ENCODE measurements at regions not wholly inside any gene's neighbourhood (a gene's known extent, or its start where the extent isn't known, plus 50 kb on each side); places are given as distances from the start of the nearest gene placed in this dataset.

DNA sequence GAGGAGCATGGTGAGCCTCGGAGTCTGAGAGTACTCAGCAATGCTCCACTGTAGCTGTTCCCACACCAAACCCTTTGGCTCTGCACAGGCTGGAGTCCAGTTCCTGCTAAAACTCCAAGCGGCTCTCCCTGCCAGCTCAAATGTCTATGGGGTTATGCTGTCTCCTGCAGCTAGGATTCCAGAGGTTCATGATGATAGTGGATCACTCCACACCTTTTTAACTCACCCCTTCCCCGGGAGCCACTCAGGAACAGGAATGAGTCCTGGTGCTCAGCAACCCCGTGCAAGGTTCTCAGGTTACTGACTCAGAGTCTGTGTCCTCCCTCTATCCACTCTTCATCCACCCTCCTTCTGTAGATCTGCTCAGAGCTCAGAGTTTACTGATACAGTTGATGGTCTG, 410.0 kb downstream of the CDH19 start:
- Histone ChIP-seq H2BK120ac (ENCODE audit: low read depth, low read length) (no peak overlapping the region), H4K8ac (ENCODE audit: low read depth, low read length) (no peak overlapping the region), H3K56ac (ENCODE audit: low read length) (no peak overlapping the region), H3K9ac (ENCODE audit: low read length) (no peak overlapping the region), H3K36me3 (ENCODE audit: control insufficient read depth, insufficient read depth, low read length) (no peaks in the 10 kb centered on the region), H3K18ac (ENCODE audit: low read length) (no peak overlapping the region), H3K4me3 (ENCODE audit: low read length) (no peak overlapping the region), H2AK5ac (ENCODE audit: low read length) (no peak overlapping the region), H4K5ac (ENCODE audit: low read length) (no peak overlapping the region), H3K4me1 (ENCODE audit: control insufficient read depth, low read depth, low read length) (no peaks in the 10 kb centered on the region), H3K23ac (ENCODE audit: low read length) (no peak overlapping the region), H2BK5ac (ENCODE audit: low read length) (no peak overlapping the region), H3K4ac (ENCODE audit: low read depth, low read length) (no peak overlapping the region), H3K79me1 (ENCODE audit: low read length) (no peaks in the 10 kb centered on the region), H3K79me2 (ENCODE audit: control insufficient read depth, insufficient read depth, low read length) (no peaks in the 10 kb centered on the region), H3K27ac (ENCODE audit: low read depth, low read length) (no peak overlapping the region), H3K4me2 (ENCODE audit: low read length) (no peak overlapping the region), H3K27me3 (ENCODE audit: insufficient read depth, low read length, poor library complexity) (no peaks in the 10 kb centered on the region), H2BK15ac (replicated peaks; ENCODE audit: low read depth) (no peak overlapping the region)
- no CpG with 5 or more reads among the region's 4 CpGs for WGBS (ENCODE audit: extremely low coverage, insufficient coverage, low lambda C conversion rate)
- peak; percentile 10 for DNase-seq

DNA sequence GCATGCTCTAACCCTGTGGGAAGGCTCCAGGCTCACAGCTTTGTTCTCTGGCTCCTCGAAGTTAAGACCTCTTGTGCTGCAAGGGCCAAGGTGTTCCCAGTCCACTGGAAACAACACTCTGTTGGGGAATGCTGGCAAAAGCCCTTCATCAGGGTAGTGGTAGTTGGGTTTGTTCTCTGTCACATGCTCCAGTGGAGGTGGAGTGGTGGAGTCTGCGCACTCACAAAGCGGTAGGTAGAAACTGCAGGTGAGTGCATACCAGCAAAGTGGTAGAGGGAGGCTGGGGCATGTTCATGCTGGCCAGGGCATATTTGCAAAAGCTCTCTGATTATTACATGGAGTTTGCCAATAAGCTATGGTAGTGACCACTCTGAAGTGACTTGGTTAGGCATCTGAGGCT, 410.5 kb downstream of the CDH19 start:
- DNase-seq: no peak
- Histone ChIP-seq H2BK15ac (replicated peaks; ENCODE audit: low read depth) (no peak overlapping the region), H3K79me2 (ENCODE audit: control insufficient read depth, insufficient read depth, low read length) (no peaks in the 10 kb centered on the region), H2AK5ac (ENCODE audit: low read length) (no peak overlapping the region), H3K4ac (ENCODE audit: low read depth, low read length) (no peak overlapping the region), H2BK5ac (ENCODE audit: low read length) (no peak overlapping the region), H3K27me3 (ENCODE audit: insufficient read depth, low read length, poor library complexity) (no peaks in the 10 kb centered on the region), H3K36me3 (ENCODE audit: control insufficient read depth, insufficient read depth, low read length) (no peaks in the 10 kb centered on the region), H3K4me3 (ENCODE audit: low read length) (no peak overlapping the region), H4K5ac (ENCODE audit: low read length) (no peak overlapping the region), H2BK120ac (ENCODE audit: low read depth, low read length) (no peak overlapping the region), H3K23ac (ENCODE audit: low read length) (no peak overlapping the region), H3K56ac (ENCODE audit: low read length) (no peak overlapping the region), H3K9ac (ENCODE audit: low read length) (no peak overlapping the region), H3K79me1 (ENCODE audit: low read length) (no peaks in the 10 kb centered on the region), H3K18ac (ENCODE audit: low read length) (no peak overlapping the region), H4K8ac (ENCODE audit: low read depth, low read length) (no peak overlapping the region), H3K4me1 (ENCODE audit: control insufficient read depth, low read depth, low read length) (no peaks in the 10 kb centered on the region), H3K27ac (ENCODE audit: low read depth, low read length) (no peak overlapping the region), H3K4me2 (ENCODE audit: low read length) (no peak overlapping the region)
- no CpG with 5 or more reads among the region's 3 CpGs for WGBS (ENCODE audit: extremely low coverage, insufficient coverage, low lambda C conversion rate)

DNA sequence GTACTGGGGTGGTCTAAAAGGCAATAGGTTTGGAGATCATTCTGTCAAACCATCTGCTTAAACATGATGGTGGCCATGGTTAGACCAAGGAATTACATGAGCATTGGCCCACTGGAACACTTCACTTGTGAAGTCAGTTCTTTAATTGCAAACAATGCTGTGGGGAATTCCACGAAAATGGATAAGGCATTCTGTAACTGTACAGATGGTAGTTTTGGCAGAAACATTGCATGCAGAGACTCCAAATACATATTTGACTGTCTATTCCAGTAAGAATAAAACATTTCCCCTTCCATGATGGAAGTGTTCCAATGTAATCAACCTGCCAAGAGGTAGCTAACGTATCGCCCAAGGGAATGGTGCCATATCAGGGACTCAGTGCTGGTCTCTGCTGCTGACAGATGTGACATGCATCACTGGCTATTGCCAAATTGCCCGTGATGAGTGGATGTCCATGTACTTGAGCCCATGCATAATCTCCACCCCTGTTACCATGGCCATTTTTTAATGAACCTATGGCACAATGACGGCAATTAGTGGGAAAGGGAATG, 417.9 kb downstream of the CDH7 start:
- H3K23ac ChIP-seq (ENCODE audit: low read length): no peak overlapping the region
- H3K56ac ChIP-seq (ENCODE audit: low read length): no peak overlapping the region
- H4K5ac ChIP-seq (ENCODE audit: low read length): no peak overlapping the region
- H3K79me2 ChIP-seq (ENCODE audit: control insufficient read depth, insufficient read depth, low read length): no peaks in the 10 kb centered on the region
- H3K9ac ChIP-seq (ENCODE audit: low read length): no peak overlapping the region
- H2BK5ac ChIP-seq (ENCODE audit: low read length): no peak overlapping the region
- no CpG with 5 or more reads among the region's 5 CpGs for WGBS (ENCODE audit: extremely low coverage, insufficient coverage, low lambda C conversion rate)
- H3K27ac ChIP-seq (ENCODE audit: low read depth, low read length): no peak overlapping the region
- no peak overlapping the region for H2AK5ac ChIP-seq (ENCODE audit: low read length)
- H3K4me2 ChIP-seq (ENCODE audit: low read length): no peak overlapping the region
- H3K18ac ChIP-seq (ENCODE audit: low read length): no peak overlapping the region
- no peak for DNase-seq
- H3K4me1 ChIP-seq (ENCODE audit: control insufficient read depth, low read depth, low read length): no peaks in the 10 kb centered on the region
- no peak overlapping the region for H3K4ac ChIP-seq (ENCODE audit: low read depth, low read length)
- H4K8ac ChIP-seq (ENCODE audit: low read depth, low read length): no peak overlapping the region
- no peak overlapping the region for H3K4me3 ChIP-seq (ENCODE audit: low read length)
- H2BK15ac ChIP-seq (replicated peaks; ENCODE audit: low read depth): no peak overlapping the region
- H3K27me3 ChIP-seq (ENCODE audit: insufficient read depth, low read length, poor library complexity): no peaks in the 10 kb centered on the region
- no peaks in the 10 kb centered on the region for H3K79me1 ChIP-seq (ENCODE audit: low read length)
- H2BK120ac ChIP-seq (ENCODE audit: low read depth, low read length): no peak overlapping the region
- H3K36me3 ChIP-seq (ENCODE audit: control insufficient read depth, insufficient read depth, low read length): no peaks in the 10 kb centered on the region

DNA sequence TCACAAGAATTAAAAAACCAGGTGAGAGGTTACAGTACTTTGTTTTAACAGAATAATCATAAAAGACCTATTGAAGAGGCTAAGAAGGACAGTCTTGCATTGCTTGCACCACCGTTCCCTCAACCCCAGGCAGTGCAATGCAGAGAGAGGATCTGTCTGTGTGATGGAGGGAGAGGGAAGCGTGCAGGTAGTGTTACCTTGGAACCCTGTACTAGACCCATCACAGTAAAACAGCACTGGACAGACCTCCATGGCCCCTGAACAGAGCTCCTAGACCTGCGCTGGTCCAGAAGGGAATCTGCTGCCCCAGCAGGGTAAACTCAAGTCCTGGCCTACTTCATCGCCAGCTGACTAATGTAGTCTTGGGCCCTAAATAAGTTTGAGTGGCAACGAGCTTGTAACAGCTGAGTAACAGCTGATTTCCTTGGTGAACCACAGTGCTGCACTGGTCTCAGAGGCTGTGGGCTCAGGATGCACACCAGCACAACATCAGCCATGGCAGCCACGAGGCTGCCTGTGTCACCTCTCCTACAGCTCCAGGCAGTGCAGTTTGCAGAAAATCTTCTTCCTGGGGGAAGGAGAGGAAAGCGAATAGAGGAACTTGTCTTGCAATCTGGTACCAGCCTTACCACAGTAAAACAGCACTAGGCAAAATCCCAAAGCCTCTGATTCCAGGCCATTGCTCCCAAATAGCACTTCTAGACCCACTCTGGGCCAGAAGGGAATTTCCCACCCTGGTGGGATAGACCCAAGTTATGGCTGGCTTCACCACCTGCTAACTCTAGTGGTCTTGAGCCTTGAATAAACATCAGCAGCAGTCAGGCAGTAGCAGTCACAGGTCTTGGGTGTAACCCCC, 417.2 kb downstream of the CDH7 start:
- Histone ChIP-seq H3K23ac (ENCODE audit: low read length) (no peak overlapping the region), H3K9ac (ENCODE audit: low read length) (no peak overlapping the region), H2BK5ac (ENCODE audit: low read length) (no peak overlapping the region), H3K4me3 (ENCODE audit: low read length) (no peak overlapping the region), H3K79me2 (ENCODE audit: control insufficient read depth, insufficient read depth, low read length) (no peaks in the 10 kb centered on the region), H2AK5ac (ENCODE audit: low read length) (no peak overlapping the region), H3K4me2 (ENCODE audit: low read length) (no peak overlapping the region), H3K36me3 (ENCODE audit: control insufficient read depth, insufficient read depth, low read length) (no peaks in the 10 kb centered on the region), H4K5ac (ENCODE audit: low read length) (no peak overlapping the region), H3K27me3 (ENCODE audit: insufficient read depth, low read length, poor library complexity) (no peaks in the 10 kb centered on the region), H2BK15ac (replicated peaks; ENCODE audit: low read depth) (no peak overlapping the region), H3K27ac (ENCODE audit: low read depth, low read length) (no peak overlapping the region), H3K18ac (ENCODE audit: low read length) (no peak overlapping the region), H4K8ac (ENCODE audit: low read depth, low read length) (no peak overlapping the region), H3K4ac (ENCODE audit: low read depth, low read length) (no peak overlapping the region), H3K56ac (ENCODE audit: low read length) (no peak overlapping the region), H2BK120ac (ENCODE audit: low read depth, low read length) (no peak overlapping the region), H3K4me1 (ENCODE audit: control insufficient read depth, low read depth, low read length) (no peaks in the 10 kb centered on the region), H3K79me1 (ENCODE audit: low read length) (no peaks in the 10 kb centered on the region)
- WGBS (ENCODE audit: extremely low coverage, insufficient coverage, low lambda C conversion rate): no CpG with 5 or more reads among the region's 7 CpGs
- DNase-seq: no peak

DNA sequence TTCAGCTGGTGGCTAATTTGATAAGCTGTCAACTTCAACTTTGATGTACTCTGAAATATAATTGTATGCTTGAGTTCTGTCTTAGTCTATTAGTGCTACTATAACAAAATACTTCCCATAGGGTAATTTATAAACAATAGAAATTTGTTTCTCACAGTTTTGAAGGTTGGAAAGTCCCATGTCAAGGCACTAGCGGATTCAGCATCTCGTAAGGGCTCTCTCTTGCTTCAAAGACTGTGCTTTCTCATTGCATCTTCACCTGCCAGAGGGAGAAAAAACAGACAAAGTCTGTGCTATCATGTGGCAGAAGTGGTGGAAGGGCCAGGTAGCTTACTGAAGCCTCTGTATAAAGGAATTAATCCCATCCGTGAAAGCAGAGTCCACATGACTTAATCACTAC, 409.2 kb downstream of the CDH7 start:
- Histone ChIP-seq H3K4me2 (ENCODE audit: low read length) (no peak overlapping the region), H3K18ac (ENCODE audit: low read length) (no peak overlapping the region), H3K23ac (ENCODE audit: low read length) (no peak overlapping the region), H3K79me2 (ENCODE audit: control insufficient read depth, insufficient read depth, low read length) (no peaks in the 10 kb centered on the region), H3K9ac (ENCODE audit: low read length) (no peak overlapping the region), H2BK15ac (replicated peaks; ENCODE audit: low read depth) (no peak overlapping the region), H3K27me3 (ENCODE audit: insufficient read depth, low read length, poor library complexity) (no peaks in the 10 kb centered on the region), H3K36me3 (ENCODE audit: control insufficient read depth, insufficient read depth, low read length) (no peaks in the 10 kb centered on the region), H3K56ac (ENCODE audit: low read length) (no peak overlapping the region), H2BK120ac (ENCODE audit: low read depth, low read length) (no peak overlapping the region), H3K79me1 (ENCODE audit: low read length) (no peaks in the 10 kb centered on the region), H3K27ac (ENCODE audit: low read depth, low read length) (no peak overlapping the region), H3K4me3 (ENCODE audit: low read length) (no peak overlapping the region), H3K4me1 (ENCODE audit: control insufficient read depth, low read depth, low read length) (no peaks in the 10 kb centered on the region), H3K4ac (ENCODE audit: low read depth, low read length) (no peak overlapping the region), H2AK5ac (ENCODE audit: low read length) (no peak overlapping the region), H2BK5ac (ENCODE audit: low read length) (no peak overlapping the region), H4K5ac (ENCODE audit: low read length) (no peak overlapping the region), H4K8ac (ENCODE audit: low read depth, low read length) (no peak overlapping the region)
- DNase-seq: no peak
- no CpG with 5 or more reads among the region's 3 CpGs for WGBS (ENCODE audit: extremely low coverage, insufficient coverage, low lambda C conversion rate)

Measured in mesendoderm (in vitro differentiated cells).